Retinal pigment epithelial cell (primary cell): ENCODE measurements at regions not wholly inside any gene's neighbourhood (a gene's known extent, or its start where the extent isn't known, plus 50 kb on each side); places are given as distances from the start of the nearest gene placed in this dataset.
"Not testable (repeated sequence)": the region's sequence is repeated elsewhere in the genome, so short reads cannot be mapped to it uniquely, and the experiment has no call there.

Source experiments
- DNase-seq: peaks from one replicate; pipeline ENCODE4 v3.0.0-alpha.2; 2010; ENCODE audit warnings: low read depth
- H3K4me3 ChIP-seq: 2 replicates; pipeline ENCODE4 v1.5.1; 2011; ENCODE audit warnings: mild to moderate bottlenecking, low read length, control low read depth, moderate library complexity
- TF ChIP-seq, protein P1 (sequence below): conservative IDR thresholded peaks from 2 replicates; pipeline ENCODE4 v1.5.1; 2011; ENCODE audit warnings: low read depth, low read length, control low read depth, inconsistent platforms

DNA sequence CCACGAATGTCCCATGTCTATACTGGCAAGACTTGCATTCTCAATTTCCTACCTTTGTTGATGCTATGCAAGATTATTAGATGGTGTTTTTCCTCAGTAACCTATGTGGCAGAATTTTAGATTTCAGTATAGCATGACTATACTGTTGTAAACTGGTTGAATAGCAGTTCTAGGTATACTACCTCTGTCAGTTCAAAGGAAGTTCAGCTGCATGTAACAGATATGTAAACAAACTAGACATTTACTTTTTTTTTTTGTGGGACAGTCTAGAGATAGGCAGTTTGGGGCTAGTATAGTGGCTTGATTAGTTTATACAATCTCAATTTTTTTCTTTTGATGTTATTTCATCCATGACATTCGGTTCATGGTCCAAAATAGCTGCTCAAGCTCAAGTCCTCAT lies 97.6 kb upstream of the GRIN3A start:
- TF ChIP-seq, protein P1, sequence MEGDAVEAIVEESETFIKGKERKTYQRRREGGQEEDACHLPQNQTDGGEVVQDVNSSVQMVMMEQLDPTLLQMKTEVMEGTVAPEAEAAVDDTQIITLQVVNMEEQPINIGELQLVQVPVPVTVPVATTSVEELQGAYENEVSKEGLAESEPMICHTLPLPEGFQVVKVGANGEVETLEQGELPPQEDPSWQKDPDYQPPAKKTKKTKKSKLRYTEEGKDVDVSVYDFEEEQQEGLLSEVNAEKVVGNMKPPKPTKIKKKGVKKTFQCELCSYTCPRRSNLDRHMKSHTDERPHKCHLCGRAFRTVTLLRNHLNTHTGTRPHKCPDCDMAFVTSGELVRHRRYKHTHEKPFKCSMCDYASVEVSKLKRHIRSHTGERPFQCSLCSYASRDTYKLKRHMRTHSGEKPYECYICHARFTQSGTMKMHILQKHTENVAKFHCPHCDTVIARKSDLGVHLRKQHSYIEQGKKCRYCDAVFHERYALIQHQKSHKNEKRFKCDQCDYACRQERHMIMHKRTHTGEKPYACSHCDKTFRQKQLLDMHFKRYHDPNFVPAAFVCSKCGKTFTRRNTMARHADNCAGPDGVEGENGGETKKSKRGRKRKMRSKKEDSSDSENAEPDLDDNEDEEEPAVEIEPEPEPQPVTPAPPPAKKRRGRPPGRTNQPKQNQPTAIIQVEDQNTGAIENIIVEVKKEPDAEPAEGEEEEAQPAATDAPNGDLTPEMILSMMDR, result no peak
- no peak overlapping the region for H3K4me3 ChIP-seq
- no peak for DNase-seq

DNA sequence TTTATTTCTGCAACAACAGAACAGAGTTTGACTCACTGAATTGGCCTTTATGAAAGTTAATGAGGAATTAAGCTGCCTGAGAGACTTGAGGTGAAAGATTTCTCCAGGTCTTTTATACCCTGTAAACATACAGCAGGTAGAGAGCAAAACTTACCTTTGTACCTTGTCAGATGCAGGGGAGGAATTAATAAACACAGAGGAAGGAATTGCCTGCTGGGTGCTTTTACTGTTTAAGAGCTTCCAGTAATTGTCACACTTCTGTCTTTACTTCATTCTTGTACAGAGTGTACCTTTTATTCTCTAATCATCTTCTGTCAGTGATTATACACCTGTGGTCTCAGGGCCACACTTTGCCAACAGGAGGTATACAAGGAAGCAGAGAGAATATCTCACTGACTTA lies 94.0 kb upstream of the GRIN3A start:
- no peak overlapping the region for H3K4me3 ChIP-seq
- no peak for DNase-seq
- TF ChIP-seq, protein P1, result no peak

DNA sequence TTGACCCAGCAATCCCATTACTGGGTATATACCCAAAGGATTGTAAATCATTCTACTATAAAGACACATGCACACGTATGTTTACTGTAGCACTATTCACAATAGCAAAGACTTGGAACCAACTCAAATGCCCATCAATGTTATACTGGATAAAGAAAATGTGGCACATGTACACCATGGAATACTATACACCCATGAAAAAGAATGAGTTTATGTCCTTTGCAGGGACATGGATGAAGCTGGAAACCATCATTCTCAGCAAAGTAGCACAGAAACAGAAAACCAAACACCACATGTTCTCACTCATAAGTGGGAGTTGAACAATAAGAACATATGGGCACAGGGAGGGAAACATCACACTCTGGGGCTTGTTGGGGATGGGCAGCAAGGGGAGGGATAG lies 83.0 kb upstream of the GRIN3A start:
- DNase-seq, H3K4me3 ChIP-seq: not testable (repeated sequence)

DNA sequence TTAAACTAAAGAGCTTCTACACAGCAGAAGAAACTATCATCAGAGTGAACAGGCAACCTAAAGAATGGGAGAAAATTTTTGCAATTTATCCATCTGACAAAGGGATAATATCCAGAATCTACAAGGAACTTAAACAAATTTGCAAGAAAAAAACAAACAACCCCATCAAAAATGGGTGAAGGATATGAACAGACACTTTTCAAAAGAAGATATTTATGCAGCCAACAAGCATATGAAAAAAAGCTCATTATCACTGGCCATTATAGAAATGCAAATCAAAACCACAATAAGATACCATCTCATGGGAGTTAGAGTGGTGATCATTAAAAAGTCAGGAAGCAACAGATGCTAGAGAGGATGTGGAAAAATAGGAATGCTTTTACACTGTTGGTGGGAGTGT lies 82.5 kb upstream of the GRIN3A start:
- not testable (repeated sequence) for DNase-seq, H3K4me3 ChIP-seq

DNA sequence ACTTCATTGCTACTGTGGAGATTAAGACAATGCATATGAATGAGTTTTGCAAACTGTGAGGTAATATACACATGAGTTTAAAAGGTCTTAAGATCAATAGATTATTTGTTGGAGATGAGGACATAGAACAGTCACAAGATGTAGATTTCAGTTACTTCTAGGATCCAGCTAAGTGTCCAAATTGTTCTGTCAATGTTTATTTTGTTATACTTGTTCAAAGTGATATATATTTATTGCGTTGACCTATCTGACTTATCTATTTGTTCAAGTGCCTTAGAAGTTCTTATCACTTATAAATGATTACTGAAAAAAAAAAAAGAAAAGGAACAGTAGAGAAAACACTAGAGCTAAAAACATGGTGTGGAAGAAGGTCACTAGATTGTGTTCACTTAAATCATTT lies 75.6 kb upstream of the GRIN3A start:
- H3K4me3 ChIP-seq, result no peak overlapping the region
- TF ChIP-seq, protein P1, result no peak

DNA sequence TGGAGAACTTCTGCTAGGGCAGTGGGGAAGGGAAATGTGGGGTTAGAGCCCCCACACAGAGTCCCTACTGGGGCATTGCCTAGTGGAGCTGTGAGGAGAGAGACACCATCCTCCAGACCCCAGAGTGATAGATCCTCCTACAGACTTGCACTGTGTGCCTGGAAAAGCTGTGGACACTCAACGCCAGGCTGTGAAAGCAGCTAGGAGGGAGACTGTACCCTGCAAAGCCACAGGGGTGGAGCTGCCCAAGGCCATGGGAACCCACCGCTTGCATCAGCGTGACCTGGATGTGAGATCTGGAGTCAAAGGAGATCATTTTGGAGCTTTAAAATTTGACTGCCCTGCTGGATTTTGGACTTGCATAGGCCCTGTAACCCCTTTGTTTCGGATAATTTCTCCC lies 69.4 kb upstream of the GRIN3A start:
- DNase-seq, H3K4me3 ChIP-seq: not testable (repeated sequence)

More for the DNA sequence above, 75.6 kb upstream of the GRIN3A start:
- no peak for DNase-seq

DNA sequence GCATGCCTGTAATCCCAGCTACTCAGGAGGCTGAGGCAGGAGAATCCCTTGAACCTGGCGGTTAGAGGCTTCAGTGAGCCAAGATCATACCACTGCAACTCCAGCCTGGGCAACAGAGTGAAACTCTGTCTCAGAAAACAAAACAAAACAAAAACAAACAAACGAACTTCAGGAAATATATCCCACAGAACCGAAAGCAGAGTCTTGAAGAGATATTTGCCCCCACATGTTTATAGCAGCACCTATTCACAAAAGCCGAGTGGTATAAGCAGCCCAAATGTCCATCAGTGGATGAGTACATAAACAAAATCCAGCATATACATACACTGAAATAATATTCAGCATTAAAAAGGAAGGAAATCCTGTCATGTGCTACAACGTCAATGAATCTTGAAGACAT lies 57.6 kb upstream of the GRIN3A start:
- H3K4me3 ChIP-seq, result no peak overlapping the region
- TF ChIP-seq, protein P1, result no peak
- DNase-seq, result no peak

DNA sequence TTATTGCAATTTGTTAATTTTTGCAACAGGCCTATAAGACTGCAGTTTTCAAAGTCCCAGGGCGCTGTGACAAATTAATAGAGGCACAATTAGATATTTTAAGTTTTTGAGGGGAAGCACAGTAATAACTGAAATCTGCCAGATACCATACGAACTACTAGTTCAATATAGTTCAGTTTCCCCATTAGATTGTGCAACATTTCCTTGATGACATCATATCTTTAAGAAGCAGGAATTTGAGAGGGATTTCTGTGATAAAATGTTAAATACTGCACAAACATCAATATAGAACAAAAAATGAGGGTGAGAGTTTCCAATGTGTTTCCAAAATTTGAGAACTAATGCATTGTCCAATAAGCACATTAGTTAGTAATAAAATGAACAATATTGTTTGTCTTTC lies 56.7 kb upstream of the GRIN3A start:
- no peak overlapping the region for H3K4me3 ChIP-seq
- no peak for DNase-seq
- TF ChIP-seq, protein P1, result no peak

DNA sequence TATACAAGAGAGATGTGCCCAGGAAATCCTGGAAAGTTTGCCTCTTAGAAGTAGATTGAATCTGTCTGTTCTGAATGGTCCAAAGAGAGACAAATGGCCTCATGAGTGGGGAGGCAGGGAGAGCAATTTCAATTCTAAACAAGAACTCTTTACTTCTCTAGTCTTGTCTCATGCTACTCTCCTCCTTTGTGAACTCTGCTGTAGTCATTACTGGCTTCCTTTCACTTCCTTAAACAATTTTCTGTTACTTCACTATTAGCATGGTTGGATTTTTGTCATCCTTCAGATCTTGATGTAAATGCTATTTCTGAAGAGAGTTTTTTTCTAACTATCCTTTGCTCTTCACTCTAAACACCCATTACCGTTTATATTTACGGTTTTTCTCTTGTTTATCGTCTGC lies 54.0 kb upstream of the GRIN3A start:
- DNase-seq, result no peak
- TF ChIP-seq, protein P1, result no peak
- no peak overlapping the region for H3K4me3 ChIP-seq
